ENCODE measurements at regions not wholly inside any gene's neighbourhood (a gene's known extent, or its start where the extent isn't known, plus 50 kb on each side); places are given as distances from the start of the nearest gene placed in this dataset.
"Not testable (repeated sequence)": the region's sequence is repeated elsewhere in the genome, so short reads cannot be mapped to it uniquely, and the experiment has no call there.

DNA sequence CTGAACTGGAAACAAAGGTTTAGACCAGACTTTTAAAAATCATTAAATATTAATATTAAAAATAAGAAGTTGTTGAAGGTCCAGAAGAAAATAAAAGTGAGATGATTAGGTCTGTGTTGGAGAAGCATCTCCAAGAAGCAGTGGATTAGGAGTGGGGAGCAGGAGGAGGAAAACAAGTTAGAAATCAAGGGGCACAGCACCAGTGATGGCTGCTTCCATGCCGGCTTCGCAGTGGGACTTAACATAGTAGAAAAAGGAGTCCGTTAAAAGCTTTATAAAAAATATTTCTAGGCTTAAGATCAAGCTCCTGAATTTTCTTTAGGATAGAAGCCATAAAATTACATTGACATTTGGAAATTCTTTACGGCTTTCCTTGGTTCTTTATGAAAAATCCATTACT, 95.8 kb downstream of the CDC14C start:
- no peaks in the 10 kb centered on the region for H3K4me1 ChIP-seq
- no peak overlapping the region for H3K27ac ChIP-seq
- 71 to 81% (median 77%) methylated on average over 4 of the region's 4 CpGs for WGBS, 4 donors
- H3K9me3 ChIP-seq, result peaks cover 0 to 6% (median 0%) of the 10 kb centered on the region in 12 donors
- no peak overlapping the region for H3K4me3 ChIP-seq
- no peak for ATAC-seq
- no peak for DNase-seq
- intact Hi-C loops (cut with DNase I), result no loop called here
- no peaks in the 10 kb centered on the region for H3K36me3 ChIP-seq
- TF ChIP-seq POLR2A (IDR thresholded peaks at IDR 0.05), result no peak
- TF ChIP-seq, protein P1, sequence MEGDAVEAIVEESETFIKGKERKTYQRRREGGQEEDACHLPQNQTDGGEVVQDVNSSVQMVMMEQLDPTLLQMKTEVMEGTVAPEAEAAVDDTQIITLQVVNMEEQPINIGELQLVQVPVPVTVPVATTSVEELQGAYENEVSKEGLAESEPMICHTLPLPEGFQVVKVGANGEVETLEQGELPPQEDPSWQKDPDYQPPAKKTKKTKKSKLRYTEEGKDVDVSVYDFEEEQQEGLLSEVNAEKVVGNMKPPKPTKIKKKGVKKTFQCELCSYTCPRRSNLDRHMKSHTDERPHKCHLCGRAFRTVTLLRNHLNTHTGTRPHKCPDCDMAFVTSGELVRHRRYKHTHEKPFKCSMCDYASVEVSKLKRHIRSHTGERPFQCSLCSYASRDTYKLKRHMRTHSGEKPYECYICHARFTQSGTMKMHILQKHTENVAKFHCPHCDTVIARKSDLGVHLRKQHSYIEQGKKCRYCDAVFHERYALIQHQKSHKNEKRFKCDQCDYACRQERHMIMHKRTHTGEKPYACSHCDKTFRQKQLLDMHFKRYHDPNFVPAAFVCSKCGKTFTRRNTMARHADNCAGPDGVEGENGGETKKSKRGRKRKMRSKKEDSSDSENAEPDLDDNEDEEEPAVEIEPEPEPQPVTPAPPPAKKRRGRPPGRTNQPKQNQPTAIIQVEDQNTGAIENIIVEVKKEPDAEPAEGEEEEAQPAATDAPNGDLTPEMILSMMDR (IDR thresholded peaks at IDR 0.05), result no peak
- H3K27me3 ChIP-seq, result no peaks in the 10 kb centered on the region

DNA sequence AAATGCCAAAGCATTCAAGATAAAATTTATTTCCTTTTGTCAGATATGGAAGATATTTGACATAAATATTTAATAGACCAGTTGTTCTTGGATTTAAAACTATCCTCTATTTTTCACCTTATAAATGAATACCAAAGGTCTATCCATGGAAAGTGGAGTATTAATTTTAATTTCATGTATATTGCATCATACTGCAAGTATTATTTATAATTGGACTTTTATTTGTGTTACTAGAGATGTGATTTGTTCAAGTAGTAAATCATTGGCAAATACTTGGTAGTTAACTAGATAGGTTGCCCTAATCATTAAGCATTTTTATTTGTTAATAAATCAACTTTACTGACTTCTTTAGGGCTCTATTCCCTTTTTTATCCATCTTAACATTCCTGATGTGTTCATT, 98.1 kb downstream of the CDC14C start:
- Histone ChIP-seq H3K9me3 (peaks cover 0 to 3% (median 0%) of the 10 kb centered on the region in 12 donors), H3K4me1 (no peaks in the 10 kb centered on the region), H3K27me3 (no peaks in the 10 kb centered on the region), H3K36me3 (no peaks in the 10 kb centered on the region), H3K4me3 (no peak overlapping the region), H3K27ac (no peak overlapping the region)
- intact Hi-C loops (cut with DNase I), result no loop called here
- no peak for TF ChIP-seq POLR2A (IDR thresholded peaks at IDR 0.05)
- TF ChIP-seq, protein P1 (IDR thresholded peaks at IDR 0.05), result no peak
- ATAC-seq (no peak), DNase-seq (no peak)

DNA sequence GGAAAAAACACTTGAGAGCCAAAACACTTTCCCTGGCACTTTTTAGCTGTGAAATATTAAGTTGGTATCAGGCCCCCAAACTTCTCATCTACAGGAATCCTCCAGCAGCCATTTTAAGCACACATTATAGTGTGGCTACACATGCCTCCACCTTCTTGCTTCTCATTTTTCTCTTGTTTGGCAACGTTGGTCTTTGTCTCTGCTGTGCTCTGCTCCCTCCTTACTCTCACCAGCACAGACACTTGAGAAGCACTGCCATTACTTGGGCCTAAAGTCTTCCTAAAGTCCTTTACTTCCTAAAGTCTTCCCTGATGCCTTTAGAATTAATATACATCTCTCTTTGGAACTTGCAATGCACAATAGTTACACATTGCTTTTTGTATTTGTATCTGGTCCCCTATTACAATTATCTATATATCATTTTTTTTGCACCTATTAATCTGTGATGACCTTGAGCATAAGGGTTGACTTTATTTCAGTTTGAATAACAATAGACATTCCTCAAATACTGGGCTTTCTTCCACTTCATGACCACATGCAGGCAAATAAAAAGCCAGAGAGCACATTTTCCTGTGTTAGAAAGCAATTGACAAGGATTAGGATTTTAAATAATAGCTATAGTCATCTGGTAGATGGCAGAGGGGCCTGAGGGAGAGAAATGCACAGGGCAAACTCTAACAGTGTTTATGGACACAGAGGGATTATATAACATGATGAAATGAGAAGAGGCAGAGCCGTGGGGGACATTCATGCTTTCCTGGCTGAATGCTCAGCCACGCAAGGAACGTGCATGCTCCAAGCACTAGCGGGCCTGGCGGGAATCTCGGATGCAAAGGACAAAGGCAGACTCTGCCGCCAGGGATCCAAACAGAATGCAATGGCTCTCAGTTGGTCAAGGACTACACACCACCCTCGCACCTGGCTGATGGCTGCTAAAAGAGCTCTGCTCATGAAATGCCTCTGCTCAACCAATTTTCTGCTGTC, 99.3 kb downstream of the CDC14C start:
- H3K27ac ChIP-seq, result no peak overlapping the region
- WGBS, 4 donors, result 67 to 76% (median 70%) methylated on average over 8 to 9 of the region's 9 CpGs
- TF ChIP-seq POLR2A (IDR thresholded peaks at IDR 0.05), result no peak
- TF ChIP-seq, protein P1 (IDR thresholded peaks at IDR 0.05), result no peak
- H3K4me1 ChIP-seq, result no peaks in the 10 kb centered on the region
- intact Hi-C loops (cut with DNase I), result no loop called here
- H3K9me3 ChIP-seq, result no peaks in the 10 kb centered on the region
- H3K36me3 ChIP-seq, result no peaks in the 10 kb centered on the region
- no peak for DNase-seq
- H3K27me3 ChIP-seq, result no peaks in the 10 kb centered on the region
- no peak overlapping the region for H3K4me3 ChIP-seq
- ATAC-seq, result no peak

DNA sequence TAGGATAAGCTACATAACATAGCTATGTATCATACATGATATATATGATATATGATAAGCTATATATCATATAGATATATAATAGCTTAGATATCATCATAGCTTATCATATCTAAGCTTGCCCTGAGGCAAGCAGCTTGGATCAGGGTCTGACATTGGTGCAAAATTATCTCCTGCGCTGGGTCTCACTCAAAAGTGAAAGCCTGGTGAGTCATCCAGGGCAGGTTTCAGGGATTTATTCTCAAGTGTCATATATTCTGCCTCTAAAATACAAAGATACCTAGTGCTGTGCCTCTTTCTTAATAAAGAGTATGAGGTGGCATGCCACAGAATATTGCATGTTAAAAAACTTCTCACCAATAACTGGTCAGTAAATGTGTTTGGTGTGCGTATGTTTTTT, 105.9 kb downstream of the CDC14C start:
- Histone ChIP-seq H3K27me3 (no peaks in the 10 kb centered on the region), H3K4me3 (no peak overlapping the region), H3K4me1 (no peaks in the 10 kb centered on the region), H3K36me3 (no peaks in the 10 kb centered on the region), H3K27ac (no peak overlapping the region), H3K9me3 (no peaks in the 10 kb centered on the region)
- intact Hi-C loops (cut with DNase I), result no loop called here
- TF ChIP-seq, protein P1 (IDR thresholded peaks at IDR 0.05), result no peak
- no peak for TF ChIP-seq POLR2A (IDR thresholded peaks at IDR 0.05)
- 63 to 91% (median 75%) methylated on average over 2 of the region's 2 CpGs for WGBS, 4 donors
- no peak for DNase-seq
- no peak for ATAC-seq

DNA sequence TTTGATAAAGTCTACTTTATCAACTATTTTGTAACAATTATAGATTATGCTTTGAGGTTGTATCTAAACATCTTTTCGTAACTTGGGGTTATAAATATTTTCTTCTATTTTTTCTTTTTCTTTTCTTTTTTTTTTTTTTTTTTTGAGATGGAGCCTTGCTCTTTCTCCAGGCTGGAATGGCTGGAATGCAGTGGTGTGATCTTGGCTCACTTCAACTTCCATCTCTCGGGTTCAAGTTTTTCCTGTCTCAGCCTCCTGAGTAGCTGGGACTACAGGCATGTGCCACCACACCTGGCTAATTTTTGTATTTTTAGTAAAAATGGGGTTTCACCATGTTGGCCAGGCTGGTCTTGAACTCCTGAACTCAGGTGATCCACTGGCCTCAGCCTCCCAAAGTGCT, 108.8 kb downstream of the CDC14C start:
- H3K27me3 ChIP-seq; H3K4me3 ChIP-seq; H3K36me3 ChIP-seq; H3K27ac ChIP-seq; ATAC-seq; DNase-seq; H3K4me1 ChIP-seq; intact Hi-C loops (cut with DNase I); H3K9me3 ChIP-seq: not testable (repeated sequence)
- WGBS, 4 donors, result 69 to 81% (median 73%) methylated on average over 2 of the region's 2 CpGs

All from heart left ventricle (tissue), 16 donors.